Astrocyte (in vitro differentiated cells and primary cell): ENCODE measurements at regions not wholly inside any gene's neighbourhood (a gene's known extent, or its start where the extent isn't known, plus 50 kb on each side); places are given as distances from the start of the nearest gene placed in this dataset.

Experiments used
- DNase-seq: peaks from one replicate; pipeline ENCODE4 v3.0.0-alpha.2; 2010; ENCODE audit warnings: low read depth
- FAIRE-seq: peaks from 2 replicates; lab custom pipeline; 2011; peaks lifted over from hg19 to GRCh38; lab: Jason Lieb, UNC
- H2AFZ ChIP-seq: 2 replicates; pipeline ENCODE4 v1.6.0; 2012; ENCODE audit warnings: low read depth, low read length, inconsistent platforms
- H3K27ac ChIP-seq: 2 replicates; pipeline ENCODE4 v1.5.1; 2011; ENCODE audit warnings: low read depth, low read length, inconsistent platforms
- H3K27me3 ChIP-seq: 2 replicates; pipeline ENCODE4 v1.6.0; 2011; ENCODE audit warnings: low read length, inconsistent platforms; ENCODE audit not compliant: insufficient read depth
- H3K36me3 ChIP-seq: 2 replicates; pipeline ENCODE4 v1.5.1; 2011; ENCODE audit warnings: low read length, inconsistent platforms; ENCODE audit not compliant: insufficient read depth
- H3K4me1 ChIP-seq: 2 replicates; pipeline ENCODE4 v1.5.1; 2011; ENCODE audit warnings: low read length, inconsistent platforms; ENCODE audit not compliant: insufficient read depth
- H3K4me2 ChIP-seq: 2 replicates; pipeline ENCODE4 v1.6.0; 2012; ENCODE audit warnings: low read length, inconsistent platforms
- H3K4me3 ChIP-seq: 2 replicates; pipeline ENCODE4 v1.5.1; 2011; ENCODE audit warnings: low read depth, mild to moderate bottlenecking, low read length, inconsistent platforms; ENCODE audit not compliant: insufficient read depth
- H3K79me2 ChIP-seq: 2 replicates; pipeline ENCODE4 v1.6.0; 2012; ENCODE audit warnings: mild to moderate bottlenecking, low read length, inconsistent platforms; ENCODE audit not compliant: insufficient read depth
- H3K9ac ChIP-seq: 2 replicates; pipeline ENCODE4 v1.6.0; 2012; ENCODE audit warnings: mild to moderate bottlenecking, low read length, inconsistent platforms
- H3K9me3 ChIP-seq: 2 replicates; pipeline ENCODE4 v1.5.1; 2012; ENCODE audit warnings: low read depth, mild to moderate bottlenecking, low read length, inconsistent platforms; ENCODE audit not compliant: insufficient read depth
- H4K20me1 ChIP-seq: 2 replicates; pipeline ENCODE4 v1.6.0; 2012; ENCODE audit warnings: low read length, inconsistent platforms; ENCODE audit not compliant: insufficient read depth
- H3K27ac Mint-ChIP-seq: one replicate; pipeline ENCODE4 v1.8.0; 2021; ENCODE audit warnings: mild to moderate bottlenecking, mixed read lengths; ENCODE audit not compliant: unreplicated experiment
- H3K27me3 Mint-ChIP-seq: one replicate; pipeline ENCODE4 v1.8.0; 2021; ENCODE audit warnings: low read depth, mixed read lengths; ENCODE audit not compliant: unreplicated experiment
- H3K36me3 Mint-ChIP-seq: one replicate; pipeline ENCODE4 v1.8.0; 2021; ENCODE audit warnings: low read depth, mixed read lengths; ENCODE audit not compliant: unreplicated experiment
- H3K4me1 Mint-ChIP-seq: one replicate; pipeline ENCODE4 v1.8.0; 2021; ENCODE audit warnings: low read depth, mixed read lengths; ENCODE audit not compliant: unreplicated experiment
- H3K4me3 Mint-ChIP-seq: one replicate; pipeline ENCODE4 v1.8.0; 2021; ENCODE audit warnings: mild to moderate bottlenecking, moderate library complexity, mixed read lengths; ENCODE audit not compliant: unreplicated experiment
- H3K9me3 Mint-ChIP-seq: one replicate; pipeline ENCODE4 v1.8.0; 2021; ENCODE audit warnings: mild to moderate bottlenecking, mixed read lengths; ENCODE audit not compliant: unreplicated experiment
- CTCF ChIP-seq: IDR thresholded peaks from 2 replicates; pipeline ENCODE4 v1.5.1; 2011; ENCODE audit warnings: low read depth, mild to moderate bottlenecking, inconsistent platforms, low read length, moderate library complexity; ENCODE audit not compliant: insufficient read depth
- EZH2 ChIP-seq: IDR thresholded peaks from 2 replicates; pipeline ENCODE4 v1.6.1; 2012; ENCODE audit warnings: mild to moderate bottlenecking, low read length, inconsistent platforms; ENCODE audit not compliant: insufficient read depth

GRCh38 chr7:139169816-139170215, 60.3 kb upstream of the ZC3HAV1 start:
- Histone ChIP-seq H3K79me2 (no peaks in the 10 kb centered on the region), H3K27ac (no peak overlapping the region), H3K9ac (no peak overlapping the region), H3K4me1 (no peaks in the 10 kb centered on the region), H3K27me3 (no peaks in the 10 kb centered on the region), H3K36me3 (no peaks in the 10 kb centered on the region), H3K9me3 (no peaks in the 10 kb centered on the region), H2AFZ (no peak overlapping the region), H3K4me3 (no peak overlapping the region), H3K4me2 (no peak overlapping the region), H4K20me1 (no peaks in the 10 kb centered on the region)
- FAIRE-seq (no peak), DNase-seq (no peak)
- H3K9me3 Mint-ChIP-seq = peaks cover 4% of the 10 kb centered on the region
- no peaks in the 10 kb centered on the region for H3K27me3 Mint-ChIP-seq
- no peak overlapping the region for H3K4me3 Mint-ChIP-seq
- H3K36me3 Mint-ChIP-seq = peaks cover 10% of the 10 kb centered on the region
- H3K27ac Mint-ChIP-seq = no peak overlapping the region
- TF ChIP-seq CTCF (no peak), EZH2 (no peak)
- H3K4me1 Mint-ChIP-seq = no peaks in the 10 kb centered on the region

- no peak overlapping the region for H3K27ac Mint-ChIP-seq
- Histone ChIP-seq H2AFZ (no peak overlapping the region), H3K79me2 (no peaks in the 10 kb centered on the region), H3K9me3 (no peaks in the 10 kb centered on the region), H3K4me2 (no peak overlapping the region), H3K4me1 (no peaks in the 10 kb centered on the region), H3K9ac (no peak overlapping the region), H3K27ac (no peak overlapping the region), H3K27me3 (no peaks in the 10 kb centered on the region), H3K4me3 (no peak overlapping the region), H4K20me1 (no peaks in the 10 kb centered on the region), H3K36me3 (no peaks in the 10 kb centered on the region)
- DNase-seq = no peak
- no peak for TF ChIP-seq CTCF
- TF ChIP-seq EZH2 = no peak
- H3K9me3 Mint-ChIP-seq = peaks cover 4% of the 10 kb centered on the region
- H3K27me3 Mint-ChIP-seq = no peaks in the 10 kb centered on the region
- no peak for FAIRE-seq
- H3K4me3 Mint-ChIP-seq = no peak overlapping the region
- no peaks in the 10 kb centered on the region for H3K4me1 Mint-ChIP-seq
- H3K36me3 Mint-ChIP-seq = peaks cover 10% of the 10 kb centered on the region
Observed at GRCh38 chr7:139172775-139173174, 58.3 kb upstream of the UBN2 start.

- H4K20me1 ChIP-seq = no peaks in the 10 kb centered on the region
- no peak for DNase-seq
- H3K36me3 Mint-ChIP-seq = peaks cover 12% of the 10 kb centered on the region
- no peak for TF ChIP-seq EZH2
- TF ChIP-seq CTCF = no peak
- no peak overlapping the region for H3K27ac ChIP-seq
- H3K27me3 ChIP-seq = no peaks in the 10 kb centered on the region
- no peaks in the 10 kb centered on the region for H3K4me1 ChIP-seq
- no peaks in the 10 kb centered on the region for H3K27me3 Mint-ChIP-seq
- H3K4me3 Mint-ChIP-seq = no peak overlapping the region
- H3K9me3 Mint-ChIP-seq = no peaks in the 10 kb centered on the region
- H3K9ac ChIP-seq = no peak overlapping the region
- FAIRE-seq = no peak
- no peak overlapping the region for H3K4me3 ChIP-seq
- H3K79me2 ChIP-seq = no peaks in the 10 kb centered on the region
- H2AFZ ChIP-seq = no peak overlapping the region
- no peaks in the 10 kb centered on the region for H3K36me3 ChIP-seq
- H3K4me2 ChIP-seq = no peak overlapping the region
- no peaks in the 10 kb centered on the region for H3K9me3 ChIP-seq
- no peak overlapping the region for H3K27ac Mint-ChIP-seq
- peaks cover 5% of the 10 kb centered on the region for H3K4me1 Mint-ChIP-seq
Observed at GRCh38 chr7:139177696-139178095, 53.3 kb upstream of the UBN2 start.
